Kidney epithelial cell (primary cell): ENCODE measurements at regions not wholly inside any gene's neighbourhood (a gene's known extent, or its start where the extent isn't known, plus 50 kb on each side); places are given as distances from the start of the nearest gene placed in this dataset.

Experiments
- DNase-seq: peaks from one replicate; pipeline ENCODE4 v3.0.0-alpha.2; 2010; ENCODE audit warnings: low read depth
- H3K27me3 ChIP-seq: 2 replicates; pipeline ENCODE4 v1.6.0; 2011; ENCODE audit warnings: low read length; ENCODE audit not compliant: control insufficient read depth, insufficient read depth
- H3K36me3 ChIP-seq: 2 replicates; pipeline ENCODE4 v1.5.1; 2011; ENCODE audit warnings: low read length; ENCODE audit not compliant: control insufficient read depth, insufficient read depth
- H3K4me3 ChIP-seq: 2 replicates; pipeline ENCODE4 v1.5.1; 2011; ENCODE audit warnings: low read depth, mild to moderate bottlenecking, control low read depth, low read length
- TF ChIP-seq, protein P1 (sequence below): IDR thresholded peaks from 2 replicates; pipeline ENCODE4 v1.5.1; 2011; ENCODE audit warnings: mild to moderate bottlenecking, moderate library complexity, low read length, control low read depth, inconsistent platforms; ENCODE audit not compliant: insufficient read depth, poor library complexity, severe bottlenecking

DNA sequence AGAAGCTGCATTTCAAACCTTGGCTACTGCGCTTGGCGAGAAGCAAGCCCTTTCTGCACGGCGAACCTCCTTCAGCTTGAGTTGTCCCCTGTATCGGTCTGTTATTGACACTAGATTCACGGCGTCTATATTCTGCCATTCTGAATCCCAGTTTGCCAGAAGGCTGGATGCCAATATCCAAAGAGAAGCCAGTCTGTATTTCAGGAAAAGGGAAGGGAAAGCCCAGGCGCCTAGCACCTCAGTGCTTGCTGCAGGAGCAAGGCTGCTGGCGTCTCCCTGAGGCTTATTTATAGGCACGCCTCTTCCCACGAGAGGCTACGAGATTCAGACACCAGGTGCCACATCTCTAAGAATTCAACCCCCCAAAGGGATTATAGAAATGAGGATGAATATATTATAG lies 89.6 kb upstream of the CDH4 start:
- peaks cover 11% of the 10 kb centered on the region for H3K27me3 ChIP-seq
- no peaks in the 10 kb centered on the region for H3K36me3 ChIP-seq
- H3K4me3 ChIP-seq, result no peak overlapping the region
- DNase-seq, result no peak
- TF ChIP-seq, protein P1, sequence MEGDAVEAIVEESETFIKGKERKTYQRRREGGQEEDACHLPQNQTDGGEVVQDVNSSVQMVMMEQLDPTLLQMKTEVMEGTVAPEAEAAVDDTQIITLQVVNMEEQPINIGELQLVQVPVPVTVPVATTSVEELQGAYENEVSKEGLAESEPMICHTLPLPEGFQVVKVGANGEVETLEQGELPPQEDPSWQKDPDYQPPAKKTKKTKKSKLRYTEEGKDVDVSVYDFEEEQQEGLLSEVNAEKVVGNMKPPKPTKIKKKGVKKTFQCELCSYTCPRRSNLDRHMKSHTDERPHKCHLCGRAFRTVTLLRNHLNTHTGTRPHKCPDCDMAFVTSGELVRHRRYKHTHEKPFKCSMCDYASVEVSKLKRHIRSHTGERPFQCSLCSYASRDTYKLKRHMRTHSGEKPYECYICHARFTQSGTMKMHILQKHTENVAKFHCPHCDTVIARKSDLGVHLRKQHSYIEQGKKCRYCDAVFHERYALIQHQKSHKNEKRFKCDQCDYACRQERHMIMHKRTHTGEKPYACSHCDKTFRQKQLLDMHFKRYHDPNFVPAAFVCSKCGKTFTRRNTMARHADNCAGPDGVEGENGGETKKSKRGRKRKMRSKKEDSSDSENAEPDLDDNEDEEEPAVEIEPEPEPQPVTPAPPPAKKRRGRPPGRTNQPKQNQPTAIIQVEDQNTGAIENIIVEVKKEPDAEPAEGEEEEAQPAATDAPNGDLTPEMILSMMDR, result no peak

DNA sequence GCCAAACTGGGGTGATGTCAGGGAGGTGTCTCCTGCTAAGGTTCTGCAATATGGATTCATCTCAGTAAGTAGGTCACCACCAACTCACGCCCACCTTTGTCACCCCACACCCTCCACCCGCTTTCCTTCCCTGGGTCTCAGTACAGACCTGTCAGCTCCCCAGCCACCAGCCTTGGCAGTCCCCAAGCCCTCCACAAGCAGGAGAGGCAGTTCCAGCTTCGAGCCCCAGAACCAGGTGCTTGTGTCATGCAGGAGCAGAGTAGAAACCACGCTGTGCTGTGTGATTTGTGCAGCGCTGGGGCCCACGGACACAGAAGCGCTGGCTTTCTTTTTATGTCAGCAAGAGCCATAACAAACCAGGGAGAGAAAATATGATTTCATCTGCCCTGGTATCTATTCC lies 89.0 kb upstream of the CDH4 start:
- no peak for DNase-seq
- peaks cover 13% of the 10 kb centered on the region for H3K27me3 ChIP-seq
- no peaks in the 10 kb centered on the region for H3K36me3 ChIP-seq
- H3K4me3 ChIP-seq, result no peak overlapping the region
- TF ChIP-seq, protein P1, result no peak

DNA sequence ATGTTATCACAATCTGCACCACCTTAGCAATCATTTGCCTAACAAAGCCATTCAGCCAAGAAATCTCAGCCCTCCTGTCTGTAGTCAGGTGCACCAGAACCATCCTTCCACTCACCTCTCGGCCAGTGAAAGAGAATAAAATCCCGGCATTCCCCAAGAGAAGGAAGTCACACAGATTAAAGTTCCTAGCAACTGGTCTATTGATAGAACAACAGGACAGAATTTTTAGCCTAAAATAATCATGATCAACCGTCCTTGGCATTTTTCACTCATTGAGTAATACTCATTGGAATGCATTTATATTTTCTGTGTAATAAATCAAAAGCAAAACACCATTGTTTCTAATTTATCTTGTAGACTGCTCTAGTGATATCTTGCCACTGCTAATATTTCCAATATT lies 85.7 kb upstream of the CDH4 start:
- DNase-seq, result no peak
- no peak overlapping the region for H3K4me3 ChIP-seq
- TF ChIP-seq, protein P1, result no peak
- no peaks in the 10 kb centered on the region for H3K36me3 ChIP-seq
- H3K27me3 ChIP-seq, result peaks cover 23% of the 10 kb centered on the region

DNA sequence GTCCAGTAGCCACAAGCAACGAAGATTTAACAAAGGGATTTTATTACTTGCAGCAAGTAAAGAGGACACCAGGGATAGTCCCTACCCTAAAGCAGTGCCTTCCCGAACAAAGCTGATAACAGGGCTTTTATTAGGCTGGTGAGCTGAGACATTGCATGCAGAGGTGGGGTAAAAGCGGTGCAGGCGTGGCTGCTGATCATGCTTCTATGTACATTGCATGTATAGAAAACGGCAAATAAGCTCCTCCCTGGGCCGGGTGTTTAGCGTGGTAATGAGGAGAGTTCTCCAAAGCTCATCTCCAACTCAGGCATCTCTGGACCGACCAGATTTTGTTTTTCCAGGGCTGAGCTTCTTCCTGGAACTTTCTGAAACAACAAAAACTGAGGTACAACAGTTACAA lies 83.5 kb upstream of the CDH4 start:
- Histone ChIP-seq H3K27me3 (peaks cover 23% of the 10 kb centered on the region), H3K36me3 (no peaks in the 10 kb centered on the region), H3K4me3 (no peak overlapping the region)
- DNase-seq, result no peak
- TF ChIP-seq, protein P1, result no peak

DNA sequence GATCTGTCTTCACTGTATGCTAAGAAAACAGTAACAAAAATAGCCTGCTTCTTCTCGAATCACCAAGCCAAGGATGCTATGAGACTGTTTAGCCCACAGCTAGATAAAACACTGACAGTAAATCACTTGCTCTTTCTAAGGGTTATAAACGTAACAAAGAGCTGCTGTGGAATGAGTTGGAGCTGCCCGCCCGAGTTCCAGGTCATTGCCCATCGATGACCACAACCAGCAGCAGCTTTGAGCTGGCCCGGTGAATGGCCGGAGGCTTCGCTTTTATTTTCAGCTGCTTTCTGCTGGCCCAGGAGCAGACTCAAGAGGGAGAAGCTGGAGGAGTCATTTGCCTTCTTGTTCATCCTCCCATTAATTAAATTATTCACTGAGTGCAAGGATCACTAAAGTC lies 82.2 kb upstream of the CDH4 start:
- peak; percentile 54 for DNase-seq
- TF ChIP-seq, protein P1, result no peak
- peaks cover 22% of the 10 kb centered on the region for H3K27me3 ChIP-seq
- H3K36me3 ChIP-seq, result no peaks in the 10 kb centered on the region
- H3K4me3 ChIP-seq, result no peak overlapping the region

DNA sequence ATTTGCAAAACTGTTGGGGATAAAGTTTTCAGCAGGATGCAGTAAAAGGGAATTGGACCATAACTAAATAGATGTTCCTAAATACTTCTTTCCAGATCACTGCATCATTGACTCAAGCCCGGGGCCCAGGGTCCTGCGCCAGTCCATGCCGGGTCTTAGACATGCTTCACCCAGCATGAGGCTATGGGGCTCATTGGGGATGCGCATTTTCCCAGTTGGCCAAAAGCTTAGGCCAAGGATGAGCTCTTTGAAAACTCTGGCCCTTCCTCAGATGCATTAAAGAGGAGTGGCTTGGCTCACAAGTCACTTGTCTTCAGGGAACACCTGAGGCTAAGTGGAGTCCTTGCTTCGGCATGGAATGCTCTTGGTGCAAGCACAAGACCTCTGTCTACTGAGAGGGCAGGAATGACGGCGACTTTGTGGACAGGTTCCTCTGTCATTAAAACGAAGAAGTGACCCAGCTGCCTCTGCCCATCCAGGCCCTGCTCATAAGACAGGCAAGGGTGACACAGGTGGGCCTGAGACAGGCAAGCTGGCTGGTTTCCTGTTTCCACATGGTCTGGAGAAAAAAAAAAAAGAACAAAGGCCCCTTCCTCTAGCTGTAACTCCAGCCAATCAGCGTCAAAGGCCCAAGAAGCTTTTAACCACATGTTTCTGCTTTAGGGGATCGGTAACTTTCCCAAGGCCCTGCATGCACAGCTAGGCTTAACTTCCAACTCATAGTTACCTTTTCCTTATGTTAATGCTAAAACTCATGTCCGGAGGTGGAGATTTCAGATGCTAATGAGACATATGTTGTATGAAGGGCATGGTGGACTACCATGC lies 81.4 kb upstream of the CDH4 start:
- Histone ChIP-seq H3K36me3 (no peaks in the 10 kb centered on the region), H3K27me3 (peaks cover 22% of the 10 kb centered on the region), H3K4me3 (no peak overlapping the region)
- DNase-seq, result no peak
- TF ChIP-seq, protein P1, result no peak
